BJ (cell line): ENCODE measurements at regions not wholly inside any gene's neighbourhood (a gene's known extent, or its start where the extent isn't known, plus 50 kb on each side); places are given as distances from the start of the nearest gene placed in this dataset.
A peak's percentile ranks its signal among the peaks of the same experiment; 100 is the strongest.

ENCODE experiments used
- CTCF ChIA-PET: fragments of 350-600 bp; formaldehyde crosslinking; extraction: SDS; loops from one replicate; lab custom pipeline; 2021; ENCODE audit warnings: antibody characterized with exemption, inconsistent platforms; lab: Yijun Ruan, JAX
- POLR2A ChIA-PET: fragments of 300-600 bp; sonication (Branson Sonifier 250); formaldehyde crosslinking; extraction: SDS; loops from one replicate; lab custom pipeline; 2021; ENCODE audit warnings: antibody characterized with exemption; lab: Charles Lee
- DNase-seq: peaks from one replicate; pipeline ENCODE4 v3.0.0-alpha.2; 2011; ENCODE audit warnings: low read depth
- H3K27me3 ChIP-seq: 2 replicates; pipeline ENCODE4 v1.6.0; 2011; ENCODE audit warnings: low read length; ENCODE audit not compliant: control insufficient read depth, insufficient read depth
- H3K36me3 ChIP-seq: 2 replicates; pipeline ENCODE4 v1.5.1; 2011; ENCODE audit warnings: low read length; ENCODE audit not compliant: control insufficient read depth, insufficient read depth
- H3K4me3 ChIP-seq: 2 replicates; pipeline ENCODE4 v1.5.1; 2011; ENCODE audit warnings: low read depth, mild to moderate bottlenecking, control low read depth, low read length
- CTCF ChIP-seq: IDR thresholded peaks from 2 replicates; pipeline ENCODE4 v1.5.1; 2011; ENCODE audit warnings: low read depth, mild to moderate bottlenecking, control low read depth, inconsistent platforms, low read length, moderate library complexity; ENCODE audit not compliant: insufficient read depth

DNA sequence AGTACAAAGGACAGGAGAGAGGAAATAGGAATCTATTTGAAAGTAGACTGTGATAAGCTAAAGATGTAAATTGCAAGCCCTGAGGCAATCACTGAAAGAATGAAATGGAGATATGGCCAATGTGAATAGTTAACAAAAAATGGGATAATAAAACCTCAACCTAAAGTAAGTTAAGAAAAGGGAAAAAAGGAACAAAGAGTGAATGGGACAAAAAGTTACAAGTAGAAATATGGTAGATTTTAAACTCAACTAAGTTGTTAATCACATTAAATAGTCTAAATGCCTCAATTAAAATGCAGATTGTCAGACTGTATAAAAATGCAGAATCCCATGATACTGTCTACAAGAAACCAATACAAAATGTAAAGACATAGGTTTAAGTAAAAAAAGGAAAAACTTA, 165.2 kb upstream of the RBMS1 start:
- no peak for DNase-seq
- no peak for TF ChIP-seq CTCF
- ChIA-PET POLR2A (no interaction called here), CTCF (no interaction called here)
- Histone ChIP-seq H3K27me3 (no peaks in the 10 kb centered on the region), H3K4me3 (no peak overlapping the region), H3K36me3 (no peaks in the 10 kb centered on the region)

DNA sequence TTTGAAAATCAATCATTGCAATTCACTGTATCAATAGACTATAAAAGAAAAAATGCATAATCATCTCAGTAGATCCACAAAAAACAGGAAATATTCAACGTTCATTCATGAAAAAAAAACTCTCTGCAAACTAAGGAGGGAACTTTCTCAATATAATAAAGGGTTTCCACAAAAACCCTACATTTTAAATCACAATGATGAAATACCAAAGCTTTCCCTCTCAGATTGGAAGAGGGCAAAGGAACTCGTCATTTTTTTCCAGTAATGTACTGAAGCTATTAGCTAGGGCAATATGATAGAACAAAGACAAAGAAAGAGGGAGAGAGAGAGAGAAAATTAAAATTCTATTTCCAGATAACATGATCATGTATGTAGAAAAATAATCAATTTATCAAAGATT, 167.1 kb upstream of the RBMS1 start:
- CTCF ChIA-PET = no interaction called here
- TF ChIP-seq CTCF = no peak
- H3K27me3 ChIP-seq = no peaks in the 10 kb centered on the region
- no peak overlapping the region for H3K4me3 ChIP-seq
- no peaks in the 10 kb centered on the region for H3K36me3 ChIP-seq
- POLR2A ChIA-PET = no interaction called here
- no peak for DNase-seq

DNA sequence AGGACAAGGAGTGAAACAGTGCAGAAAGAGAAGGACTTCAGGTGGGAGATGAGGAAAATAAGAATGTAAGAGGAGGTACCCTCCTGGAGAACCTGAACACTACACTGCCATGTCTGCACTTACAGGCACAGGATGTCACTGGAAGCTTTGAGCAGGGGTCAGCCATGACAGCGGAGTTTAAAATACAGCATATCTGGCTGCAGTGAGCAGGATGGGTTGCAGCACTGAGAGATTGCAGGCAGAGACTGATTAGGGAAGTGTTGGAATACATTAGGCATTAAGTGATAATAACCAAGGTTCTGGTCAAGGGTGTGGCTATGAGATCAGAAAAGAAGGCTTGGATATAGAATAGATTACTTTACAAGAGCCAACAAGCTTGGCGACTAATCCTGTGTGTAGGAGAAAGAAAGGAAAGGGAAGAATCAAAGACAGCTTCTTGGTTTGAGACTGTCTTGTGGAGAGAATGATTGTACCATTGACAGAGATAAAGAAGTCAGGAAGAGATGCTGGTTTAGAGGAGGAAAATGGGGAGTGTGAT, 171.1 kb upstream of the RBMS1 start:
- ChIA-PET POLR2A (no interaction called here), CTCF (no interaction called here)
- H3K36me3 ChIP-seq = no peaks in the 10 kb centered on the region
- TF ChIP-seq CTCF = no peak
- DNase-seq = no peak
- H3K27me3 ChIP-seq = no peaks in the 10 kb centered on the region
- no peak overlapping the region for H3K4me3 ChIP-seq

DNA sequence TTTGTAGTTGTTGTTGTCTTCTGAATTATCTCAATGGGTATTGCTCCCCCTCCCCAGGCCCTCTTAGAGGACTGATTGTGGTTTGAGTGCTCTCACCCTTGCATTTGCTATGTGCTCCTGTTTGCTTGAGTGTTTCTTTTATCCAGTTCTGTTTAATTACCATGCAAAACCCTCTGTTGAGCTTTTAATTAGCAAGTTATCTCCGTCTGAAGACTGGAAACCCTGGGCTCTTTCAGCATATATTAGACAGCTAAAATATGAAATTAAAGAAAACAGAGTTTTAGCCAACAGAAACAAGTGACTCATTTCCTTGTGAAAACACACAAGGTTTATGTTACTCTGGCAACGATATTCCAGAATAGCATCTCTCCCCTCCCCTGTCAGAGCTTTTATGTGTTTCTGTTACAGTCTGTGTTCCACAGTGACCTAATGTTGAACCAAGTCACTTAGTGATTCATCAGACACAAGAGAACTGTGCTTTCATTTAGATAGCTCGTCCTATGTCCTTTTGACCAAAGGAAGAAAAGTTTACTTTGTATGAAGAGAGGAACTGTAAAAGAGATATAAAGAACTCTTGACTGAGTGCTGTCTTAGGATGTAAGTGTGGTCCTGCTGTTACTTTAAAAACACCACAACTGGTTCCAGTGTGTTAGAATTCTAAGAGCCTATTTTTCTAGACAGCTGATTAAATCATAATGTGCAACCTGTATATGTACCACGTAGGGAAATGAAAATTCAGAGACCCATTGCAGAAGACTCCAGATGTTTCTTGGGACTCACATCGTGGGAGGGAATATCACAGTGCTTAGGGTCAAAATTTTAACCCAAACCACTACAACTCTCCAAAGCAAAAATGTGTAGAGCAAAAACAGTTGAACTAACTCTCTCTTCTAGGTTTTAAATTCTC, 172.8 kb upstream of the RBMS1 start:
- Histone ChIP-seq H3K36me3 (no peaks in the 10 kb centered on the region), H3K27me3 (no peaks in the 10 kb centered on the region), H3K4me3 (peak overlapping the region; percentile 4; the same call in 1 of the 2 replicates)
- ChIA-PET POLR2A (interaction anchor here (0.7 kb wide), 1 partner anchor 15 kb away, joined by 3 read pairs; no protein-coding TSS in a partner anchor), CTCF (interaction anchor here (1.0 to 1.4 kb wide), 2 partner anchors 21 to 238 kb away, joined by 3 to 4 read pairs; no protein-coding TSS in a partner anchor)
- DNase-seq = peak; percentile 99
- TF ChIP-seq CTCF = no peak

GRCh38 chr2:160667811-160668210, 174.2 kb upstream of the RBMS1 start:
- Histone ChIP-seq H3K27me3 (no peaks in the 10 kb centered on the region), H3K4me3 (no peak overlapping the region), H3K36me3 (no peaks in the 10 kb centered on the region)
- ChIA-PET CTCF (no interaction called here), POLR2A (no interaction called here)
- TF ChIP-seq CTCF = no peak
- DNase-seq = no peak
